ENCODE measurements at regions not wholly inside any gene's neighbourhood (a gene's known extent, or its start where the extent isn't known, plus 50 kb on each side); places are given as distances from the start of the nearest gene placed in this dataset.
A peak's percentile ranks its signal among the peaks of the same experiment; 100 is the strongest.

DNA sequence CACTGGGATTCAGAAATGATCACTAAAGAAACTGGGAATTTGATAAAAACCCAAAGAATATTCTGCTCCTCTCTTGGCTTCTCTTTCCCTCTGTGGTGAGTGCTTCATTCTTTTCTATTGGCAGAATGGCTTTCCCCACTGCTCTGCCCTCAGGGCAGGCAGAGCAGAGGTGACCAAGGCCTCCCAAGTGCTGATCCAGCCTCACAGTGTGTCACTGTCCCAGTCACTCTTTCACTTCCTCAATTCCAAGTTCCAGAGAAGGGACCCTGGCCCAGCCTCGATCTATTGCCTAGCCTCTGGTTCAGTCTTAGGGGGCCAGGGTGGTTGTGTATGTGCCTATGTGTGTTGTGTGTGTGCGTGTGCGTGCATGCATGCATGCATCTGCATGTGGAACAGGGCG is 180.6 kb upstream of the TMTC4 start:
- DNase-seq (ENCODE audit: low read depth) = no peak

DNA sequence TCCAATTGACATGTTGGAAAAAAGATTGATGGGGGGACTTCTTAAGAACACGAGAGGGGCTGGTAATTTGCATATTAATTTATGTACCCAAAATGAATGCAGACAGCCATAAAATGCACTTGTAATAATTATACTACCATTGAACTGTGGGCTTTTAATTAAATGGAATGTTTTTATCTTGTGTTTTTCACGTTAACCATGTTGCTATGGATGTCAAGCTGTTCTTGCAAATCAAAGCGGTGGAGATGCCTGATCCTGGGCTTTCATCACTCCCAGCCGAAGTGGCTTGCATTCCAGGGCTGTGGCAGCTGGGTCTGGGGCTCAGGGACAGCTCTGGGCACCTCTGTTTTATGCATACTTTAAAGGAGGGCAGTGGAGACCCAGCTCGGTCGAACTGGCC is 179.4 kb upstream of the TMTC4 start:
- DNase-seq (ENCODE audit: low read depth) = no peak

GRCh38 chr13:100853434-100853833 is 178.8 kb upstream of the TMTC4 start:
- no peak for DNase-seq (ENCODE audit: low read depth)

DNA sequence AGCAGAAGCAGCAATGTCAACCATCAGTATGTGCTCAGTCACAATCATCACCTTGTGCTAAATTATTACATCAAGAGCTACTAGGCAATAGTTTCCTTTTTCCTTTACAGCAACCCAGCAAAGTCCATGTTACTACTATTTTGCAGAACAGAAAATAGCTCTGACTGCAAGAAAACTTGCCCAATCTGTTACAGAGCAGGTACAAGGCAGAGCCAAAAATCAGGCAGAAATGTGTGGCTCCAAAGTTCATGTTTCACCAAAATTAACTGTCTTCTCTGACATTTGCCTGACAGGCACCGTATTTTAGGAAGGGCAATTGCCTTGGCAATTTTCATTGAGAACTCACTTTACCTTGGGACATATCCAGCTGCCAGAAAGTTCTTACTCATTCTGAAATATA is 177.6 kb upstream of the TMTC4 start:
- no peak for DNase-seq (ENCODE audit: low read depth)

- no peak for DNase-seq (ENCODE audit: low read depth)
Measured at GRCh38 chr13:100848304-100848703, 173.7 kb upstream of the TMTC4 start.

DNA sequence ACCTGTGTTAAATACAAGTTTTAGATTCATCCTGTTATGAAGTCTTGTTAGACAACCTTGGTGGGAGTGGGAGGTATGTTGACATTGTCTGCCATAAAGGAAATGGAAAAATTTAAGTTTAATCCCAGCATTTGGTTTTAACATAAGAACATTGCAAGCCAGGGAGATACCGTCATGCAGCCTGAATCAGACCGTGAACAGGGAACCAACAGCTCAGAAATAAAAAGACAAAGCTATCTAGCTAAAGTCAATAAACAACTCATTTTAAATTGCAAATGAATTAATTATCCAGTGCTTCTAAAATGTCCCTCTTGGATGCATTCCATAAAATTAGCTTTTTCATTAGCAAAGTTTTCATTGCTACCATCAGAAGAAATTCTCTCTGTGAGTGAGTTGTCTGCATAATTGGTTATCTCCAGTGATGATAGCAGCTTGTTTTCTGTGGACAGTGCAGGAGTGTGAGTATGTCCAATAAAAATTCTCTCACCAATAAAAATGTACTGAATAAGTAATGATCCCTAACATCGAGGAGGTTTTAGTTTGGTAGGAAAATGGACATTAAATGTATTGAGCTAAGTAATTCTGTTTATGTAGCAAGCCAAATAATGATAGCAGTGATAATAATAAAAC is 170.6 kb upstream of the TMTC4 start:
- DNase-seq (ENCODE audit: low read depth) = no peak

- no peak for DNase-seq (ENCODE audit: low read depth)
Measured at GRCh38 chr13:100842136-100842535, 167.5 kb upstream of the TMTC4 start.

- no peak for DNase-seq (ENCODE audit: low read depth)
Measured at GRCh38 chr13:100838387-100838786, 163.8 kb upstream of the TMTC4 start.

- DNase-seq (ENCODE audit: low read depth) = no peak
Measured at GRCh38 chr13:100837631-100838030, 163.0 kb upstream of the TMTC4 start.

DNA sequence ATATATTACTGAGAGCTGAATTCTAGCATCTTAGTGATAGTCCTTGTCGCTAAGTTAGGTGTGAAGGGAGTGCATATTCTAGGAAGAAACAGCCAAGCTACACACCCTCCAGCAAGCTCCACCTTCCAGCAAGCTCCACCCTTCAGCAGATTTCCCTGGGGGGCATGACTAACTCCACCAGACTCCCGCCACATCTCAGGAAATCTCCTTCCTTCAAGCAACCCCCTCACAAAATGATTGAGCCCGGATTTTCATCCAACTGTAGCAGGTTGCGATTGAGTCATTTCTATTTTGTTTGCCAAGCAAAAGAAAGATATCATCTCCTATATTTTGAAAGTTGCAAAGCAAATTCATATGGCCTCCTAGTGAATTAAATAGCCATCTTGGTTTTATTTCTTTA is 162.1 kb upstream of the TMTC4 start:
- peak; percentile 16 for DNase-seq (ENCODE audit: low read depth)

DNA sequence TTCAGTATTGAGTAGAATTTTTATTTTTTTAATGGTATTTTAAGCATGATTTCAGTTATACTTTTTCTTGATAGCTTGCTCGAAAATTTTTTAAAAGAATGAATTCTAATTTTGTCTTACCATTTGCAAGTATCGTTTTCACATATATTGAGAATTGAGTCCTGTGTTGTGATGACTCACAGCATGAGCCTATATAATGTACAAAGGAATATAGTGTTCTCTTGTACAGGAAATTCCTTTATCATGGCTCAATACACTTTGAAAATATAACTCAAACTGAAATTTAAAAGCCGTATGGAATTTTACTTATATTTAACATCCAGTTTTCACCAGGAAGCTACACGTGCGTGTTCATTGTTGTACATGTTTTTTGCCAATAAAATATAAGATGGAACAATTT is 161.1 kb upstream of the TMTC4 start:
- no peak for DNase-seq (ENCODE audit: low read depth)

DNA sequence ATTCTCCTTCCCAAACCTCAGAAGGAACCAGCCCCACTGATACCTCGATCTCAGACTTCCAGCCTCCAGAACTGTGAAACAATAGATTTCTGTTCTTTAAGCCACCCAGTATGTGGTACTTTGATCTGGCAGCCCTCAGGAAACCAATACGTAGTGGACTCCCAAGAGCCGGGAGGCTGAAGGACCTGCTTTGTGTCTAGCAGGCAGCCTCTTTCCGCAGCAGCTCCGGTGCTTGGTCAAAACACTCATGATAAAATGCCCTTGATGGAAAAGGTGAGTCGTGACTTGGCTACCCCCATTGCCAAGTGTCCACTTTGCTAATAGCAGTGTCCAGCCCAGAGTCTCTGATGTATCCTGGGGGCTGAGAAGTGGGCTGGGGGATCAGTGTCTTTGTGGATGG is 158.8 kb upstream of the TMTC4 start:
- DNase-seq (ENCODE audit: low read depth) = no peak

DNA sequence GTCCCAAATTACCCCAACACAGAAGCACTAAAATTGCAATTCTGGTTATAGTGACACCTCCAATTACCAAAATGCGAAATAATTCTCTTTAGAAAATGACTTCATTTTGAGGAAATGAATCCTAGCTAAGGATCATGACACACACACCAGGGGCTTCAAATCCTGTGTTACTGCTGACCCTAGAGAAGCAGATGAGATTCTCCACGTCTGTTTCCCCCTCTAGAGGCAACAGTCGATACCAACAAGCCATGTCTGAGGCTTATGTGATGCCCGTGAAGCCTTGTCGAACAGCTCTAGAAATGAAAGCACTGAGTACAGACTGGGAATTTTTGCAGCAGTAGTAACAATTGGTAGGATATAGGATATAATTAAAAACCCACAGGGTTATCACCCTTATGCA is 153.6 kb upstream of the TMTC4 start:
- no peak for DNase-seq (ENCODE audit: low read depth)

- no peak for DNase-seq (ENCODE audit: low read depth)
Measured at GRCh38 chr13:100827489-100828176, 153.0 kb upstream of the TMTC4 start.

GRCh38 chr13:100826441-100826840 is 151.8 kb upstream of the TMTC4 start:
- no peak for DNase-seq (ENCODE audit: low read depth)

- DNase-seq (ENCODE audit: low read depth) = peak; percentile 6
Measured at GRCh38 chr13:100825557-100825956, 151.0 kb upstream of the TMTC4 start.

DNA sequence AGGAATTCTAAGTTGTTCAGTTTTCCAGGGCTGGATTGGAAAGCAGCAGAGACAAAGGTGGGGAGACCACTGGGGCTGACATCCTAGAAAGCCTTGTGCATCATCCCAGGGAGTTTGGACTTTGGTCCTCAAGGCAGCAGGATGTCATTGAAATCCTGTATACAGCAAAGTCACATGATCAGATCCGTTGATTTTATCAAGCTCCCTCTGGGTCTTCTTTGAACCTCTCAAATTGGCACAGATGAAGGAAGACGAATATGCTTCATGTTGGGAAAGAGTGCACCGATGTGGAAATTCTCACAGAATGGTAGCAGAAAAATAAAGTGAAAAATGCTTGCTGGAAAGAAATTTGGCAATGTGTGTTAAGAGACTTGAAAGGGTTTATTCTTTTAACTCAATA is 149.8 kb upstream of the TMTC4 start:
- DNase-seq (ENCODE audit: low read depth) = no peak

GRCh38 chr13:100823448-100823847 is 148.9 kb upstream of the TMTC4 start:
- no peak for DNase-seq (ENCODE audit: low read depth)

- DNase-seq (ENCODE audit: low read depth) = no peak
Measured at GRCh38 chr13:100822871-100823443, 148.4 kb upstream of the TMTC4 start.

GRCh38 chr13:100818711-100819110 is 144.1 kb upstream of the TMTC4 start:
- DNase-seq (ENCODE audit: low read depth) = no peak

DNA sequence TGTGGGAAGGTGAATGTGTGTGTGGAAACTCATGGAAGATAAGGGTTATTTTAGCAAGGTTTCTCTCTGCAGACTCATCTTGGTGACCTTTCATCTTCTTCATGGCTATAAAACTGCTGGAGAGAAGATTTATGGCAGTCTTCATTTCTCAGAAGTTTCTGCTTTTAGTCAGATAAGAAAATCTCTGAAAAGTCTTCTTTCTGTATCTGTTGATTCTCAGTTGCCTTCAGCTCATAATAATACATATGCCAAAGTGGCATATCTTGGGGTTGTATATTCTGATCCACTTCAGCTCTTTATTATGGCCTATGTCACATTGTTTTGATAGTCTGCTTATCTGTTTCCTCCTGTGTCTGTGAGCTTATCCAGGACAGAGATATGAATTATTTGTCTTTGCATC is 143.3 kb upstream of the TMTC4 start:
- DNase-seq (ENCODE audit: low read depth) = no peak

- DNase-seq (ENCODE audit: low read depth) = no peak
Measured at GRCh38 chr13:100815476-100816046, 141.0 kb upstream of the TMTC4 start.

DNA sequence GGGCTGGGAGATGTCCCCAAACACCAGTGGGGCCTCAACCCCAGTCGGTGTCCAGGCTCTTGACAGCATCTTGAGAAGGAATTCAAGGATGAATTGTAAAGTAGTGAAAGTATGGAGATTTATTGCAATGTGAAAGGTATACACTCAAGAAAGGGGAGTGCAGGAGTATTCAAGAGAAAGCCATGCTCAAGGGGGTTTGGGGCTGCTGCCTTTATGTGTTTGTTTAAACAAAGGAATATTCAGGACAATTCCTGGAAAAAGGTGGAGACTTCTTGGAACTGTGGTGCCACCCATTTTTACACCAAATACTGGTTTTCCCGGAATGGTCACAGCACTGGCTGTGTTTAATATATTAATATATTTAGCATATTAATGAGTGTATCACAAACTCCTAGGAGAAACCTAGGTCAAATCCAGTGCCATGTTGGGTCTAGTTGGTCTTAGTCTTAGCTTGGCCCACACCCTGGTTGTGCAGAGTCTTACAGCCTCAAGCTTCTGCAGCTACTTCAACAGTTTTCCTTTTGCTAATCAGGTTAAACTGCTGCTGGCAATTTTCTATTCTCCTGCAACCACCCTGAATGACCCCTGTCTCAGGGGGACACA is 138.5 kb upstream of the TMTC4 start:
- no peak for DNase-seq (ENCODE audit: low read depth)

Data from EH (cell line).